H9 (cell line): ENCODE measurements at regions not wholly inside any gene's neighbourhood (a gene's known extent, or its start where the extent isn't known, plus 50 kb on each side); places are given as distances from the start of the nearest gene placed in this dataset.

Source experiments
- DNase-seq: peaks from one replicate; pipeline ENCODE4 v3.0.0-alpha.2; 2017
- H2AFZ ChIP-seq: one replicate; pipeline ENCODE4 v1.6.1; 2013; ENCODE audit warnings: mild to moderate bottlenecking, low read length, control low read depth, moderate library complexity
- H2AK5ac ChIP-seq: 2 replicates; pipeline ENCODE4 v1.6.1; 2013; ENCODE audit warnings: low read length, control low read depth, mixed read lengths; ENCODE audit not compliant: insufficient read length
- H2BK120ac ChIP-seq: one replicate; pipeline ENCODE4 v1.6.1; 2013; ENCODE audit warnings: low read depth, mild to moderate bottlenecking, low read length, control low read depth, inconsistent platforms; ENCODE audit not compliant: poor library complexity, severe bottlenecking
- H2BK12ac ChIP-seq: 2 replicates; pipeline ENCODE4 v1.6.1; 2013; ENCODE audit warnings: low read length, control low read depth, mixed read lengths, low read depth; ENCODE audit not compliant: insufficient read length
- H2BK15ac ChIP-seq: 2 replicates; pipeline ENCODE4 v1.6.1; 2013; ENCODE audit warnings: low read depth, low read length, control low read depth
- H2BK20ac ChIP-seq: one replicate; pipeline ENCODE4 v1.6.1; 2013; ENCODE audit warnings: low read depth, mild to moderate bottlenecking, low read length, control low read depth, inconsistent platforms; ENCODE audit not compliant: poor library complexity, severe bottlenecking
- H2BK5ac ChIP-seq: 2 replicates; pipeline ENCODE4 v1.6.1; 2013; ENCODE audit warnings: low read length, control low read depth, mixed read lengths; ENCODE audit not compliant: insufficient read length
- H3K14ac ChIP-seq: 2 replicates; pipeline ENCODE4 v1.6.1; 2013; ENCODE audit warnings: low read length, control low read depth; ENCODE audit not compliant: insufficient read depth
- H3K18ac ChIP-seq: 2 replicates; pipeline ENCODE4 v1.6.1; 2013; ENCODE audit warnings: low read depth, mild to moderate bottlenecking, mixed read lengths, low read length, control low read depth; ENCODE audit not compliant: insufficient read length
- H3K23ac ChIP-seq: 2 replicates; pipeline ENCODE4 v1.6.1; 2013; ENCODE audit warnings: low read length, control low read depth, mixed read lengths, low read depth; ENCODE audit not compliant: insufficient read length
- H3K23me2 ChIP-seq: 2 replicates; pipeline ENCODE4 v1.6.1; 2013; ENCODE audit warnings: low read depth, mild to moderate bottlenecking, mixed read lengths, low read length, control low read depth; ENCODE audit not compliant: insufficient read length, poor library complexity, severe bottlenecking
- H3K27ac ChIP-seq: 2 replicates; pipeline ENCODE4 v1.5.1; 2013; ENCODE audit warnings: low read length, control low read depth, mixed read lengths, low read depth; ENCODE audit not compliant: insufficient read length
- H3K27me3 ChIP-seq: 2 replicates; pipeline ENCODE4 v1.6.1; 2013; ENCODE audit warnings: low read length, control low read depth, inconsistent platforms; ENCODE audit not compliant: insufficient read depth
- H3K4ac ChIP-seq: 2 replicates; pipeline ENCODE4 v1.6.1; 2013; ENCODE audit warnings: low read depth, mild to moderate bottlenecking, control low read depth, inconsistent platforms, low read length, moderate library complexity
- H3K4me1 ChIP-seq: 2 replicates; pipeline ENCODE4 v1.6.1; 2013; ENCODE audit warnings: low read length, control low read depth, inconsistent platforms; ENCODE audit not compliant: insufficient read depth
- H3K4me2 ChIP-seq: 2 replicates; pipeline ENCODE4 v1.6.1; 2013; ENCODE audit warnings: low read length, control low read depth, mixed read lengths; ENCODE audit not compliant: insufficient read length, insufficient read depth
- H3K56ac ChIP-seq: 2 replicates; pipeline ENCODE4 v1.6.1; 2013; ENCODE audit warnings: low read depth, mild to moderate bottlenecking, mixed read lengths, low read length, control low read depth; ENCODE audit not compliant: insufficient read length
- H3K79me1 ChIP-seq: 2 replicates; pipeline ENCODE4 v1.6.1; 2013; ENCODE audit warnings: low read depth, mild to moderate bottlenecking, moderate library complexity, low read length, control low read depth, inconsistent platforms; ENCODE audit not compliant: insufficient read depth, poor library complexity, severe bottlenecking
- H3K79me2 ChIP-seq: 2 replicates; pipeline ENCODE4 v1.6.1; 2013; ENCODE audit warnings: low read length, control low read depth, inconsistent platforms; ENCODE audit not compliant: insufficient read depth
- H3K9ac ChIP-seq: 2 replicates; pipeline ENCODE4 v1.6.1; 2013; ENCODE audit warnings: low read length, control low read depth, mixed read lengths; ENCODE audit not compliant: insufficient read length; ENCODE audit errors: extremely low read depth
- H3K9me3 ChIP-seq: one replicate; pipeline ENCODE4 v1.6.1; 2013; ENCODE audit warnings: low read depth, low read length, inconsistent platforms; ENCODE audit not compliant: control insufficient read depth
- H3T11ph ChIP-seq: one replicate; pipeline ENCODE4 v1.6.1; 2013; ENCODE audit warnings: mild to moderate bottlenecking, low read length, control low read depth, inconsistent platforms
- H4K20me1 ChIP-seq: one replicate; pipeline ENCODE4 v1.6.1; 2013; ENCODE audit not compliant: control insufficient read depth, insufficient read length, insufficient read depth
- H4K5ac ChIP-seq: 2 replicates; pipeline ENCODE4 v1.6.1; 2013; ENCODE audit warnings: low read depth, mild to moderate bottlenecking, mixed read lengths, low read length, control low read depth; ENCODE audit not compliant: insufficient read length
- H4K8ac ChIP-seq: replicated peaks from 2 replicates; pipeline ENCODE4 v1.6.1; 2013; ENCODE audit warnings: low read length, control low read depth, mixed read lengths, low read depth; ENCODE audit not compliant: insufficient read length
- H4K91ac ChIP-seq: 2 replicates; pipeline ENCODE4 v1.6.1; 2013; ENCODE audit warnings: low read depth, mild to moderate bottlenecking, moderate library complexity, mixed read lengths, low read length, control low read depth; ENCODE audit not compliant: insufficient read length
- H3K27ac Mint-ChIP-seq, 3 experiments: 2 replicates in 2 of 3; 3 replicates in 1 of 3; pipeline ENCODE4 v1.8.0; 2020 to 2021; ENCODE audit warnings: mixed read lengths in 3 of 3, mild to moderate bottlenecking in 1 of 3, moderate library complexity in 1 of 3
- H3K27me3 Mint-ChIP-seq: 2 replicates; pipeline ENCODE4 v1.8.0; 2021; ENCODE audit warnings: low read depth, mild to moderate bottlenecking, moderate library complexity, mixed read lengths
- H3K36me3 Mint-ChIP-seq, 3 experiments: 2 replicates in 2 of 3; 3 replicates in 1 of 3; pipeline ENCODE4 v1.8.0; 2020 to 2021; ENCODE audit warnings: low read depth in 3 of 3, mixed read lengths in 3 of 3; ENCODE audit not compliant: insufficient read depth in 1 of 3
- H3K4me1 Mint-ChIP-seq, 2 experiments: 2 replicates each; pipeline ENCODE4 v1.8.0; 2020; ENCODE audit warnings: mixed read lengths in 2 of 2
- H3K4me3 Mint-ChIP-seq, 2 experiments: 2 replicates in 1 of 2; 3 replicates in 1 of 2; pipeline ENCODE4 v1.8.0; 2020 to 2021; ENCODE audit warnings: mild to moderate bottlenecking in 2 of 2, mixed read lengths in 2 of 2, moderate library complexity in 1 of 2
- H3K9me3 Mint-ChIP-seq, 2 experiments: 2 replicates in 1 of 2; 3 replicates in 1 of 2; pipeline ENCODE4 v1.8.0; 2020; ENCODE audit warnings: mild to moderate bottlenecking in 2 of 2, mixed read lengths in 2 of 2, moderate library complexity in 1 of 2
- CTCF ChIP-seq: fragments of 200-600 bp; sonication (generic); conservative IDR thresholded peaks from 3 replicates; pipeline ENCODE4 v1.8.0; 2021; ENCODE audit warnings: antibody characterized with exemption, mild to moderate bottlenecking
- WGBS: extraction: QIAGEN DNeasy Blood & Tissue Kit; methylation state at CpG from one replicate; pipeline ENCODE4 v1.1.7; 2013; ENCODE audit warnings: missing lambda C conversion rate, low lambda C conversion rate, mixed read lengths; ENCODE audit not compliant: insufficient read length; ENCODE audit errors: extremely low coverage; 5-methylcytosine and 5-hydroxymethylcytosine counted together

DNA sequence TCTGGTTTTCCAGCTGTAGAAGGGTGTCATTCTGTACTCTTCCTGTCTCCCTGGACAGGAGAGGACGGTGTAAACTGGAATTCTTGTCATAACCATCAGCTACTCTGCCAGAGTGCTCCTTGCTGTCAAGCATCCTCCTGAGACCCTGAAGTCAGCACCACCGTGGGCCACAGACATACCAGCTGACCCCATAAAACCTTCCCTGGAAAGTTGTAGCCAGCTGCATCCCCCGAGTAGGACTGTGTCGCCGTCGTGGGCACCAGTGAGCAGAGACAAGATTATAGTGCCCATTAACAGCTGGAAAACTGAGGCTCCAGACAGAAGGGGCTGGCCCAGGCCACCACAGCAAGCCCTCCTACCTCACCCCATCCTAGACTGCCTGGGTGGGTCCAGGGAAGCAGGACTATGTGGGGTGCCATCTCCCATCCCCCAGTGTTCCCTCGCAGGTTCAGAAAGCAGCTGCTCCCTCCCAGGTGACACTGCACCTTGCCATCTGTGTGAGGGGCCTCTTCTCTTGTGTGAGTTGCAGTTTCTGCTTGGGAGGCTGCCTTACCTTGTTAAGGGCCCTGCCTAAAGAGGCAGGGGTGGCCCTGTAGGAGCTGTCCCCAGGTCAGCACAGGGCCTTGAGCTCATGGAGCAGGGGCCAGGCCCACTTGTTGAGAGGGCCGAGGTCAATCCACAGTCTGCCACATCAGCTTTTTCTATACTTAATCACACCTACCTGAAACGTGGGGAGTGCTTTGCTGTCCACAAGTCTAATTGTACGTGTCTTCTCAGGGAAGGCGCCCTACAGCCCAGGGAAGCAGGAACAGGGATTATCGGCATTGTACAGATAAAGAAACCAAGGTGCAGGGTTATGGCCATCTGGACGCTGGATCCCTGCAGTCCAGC lies 191.9 kb upstream of the LINGO1 start:
- WGBS, result no CpG with 5 or more reads among the region's 13 CpGs
- no peaks in the 10 kb centered on the region; a peak in 2 of 5 replicates for H3K9me3 Mint-ChIP-seq
- DNase-seq, result no peak
- Histone ChIP-seq H3K27ac (no peak overlapping the region), H3K4me1 (no peaks in the 10 kb centered on the region), H4K5ac (no peak overlapping the region), H2BK5ac (no peak overlapping the region), H3K79me1 (no peaks in the 10 kb centered on the region), H3K14ac (no peak overlapping the region; the same call in 1 of the 2 replicates), H4K8ac (no peak overlapping the region), H4K91ac (no peak overlapping the region), H3K56ac (no peak overlapping the region), H4K20me1 (no peaks in the 10 kb centered on the region), H2AFZ (no peak overlapping the region), H3K9me3 (no peaks in the 10 kb centered on the region), H3K23me2 (no peaks in the 10 kb centered on the region), H3K27me3 (peaks cover 11% of the 10 kb centered on the region; the same call in 1 of the 2 replicates), H2BK20ac (no peak overlapping the region), H2BK120ac (no peak overlapping the region), H2AK5ac (no peak overlapping the region), H2BK15ac (no peak overlapping the region; the same call in 1 of the 2 replicates), H3K18ac (no peak overlapping the region), H3K9ac (no peak overlapping the region), H3K79me2 (no peaks in the 10 kb centered on the region), H3K23ac (no peak overlapping the region), H3K4me2 (no peak overlapping the region), H2BK12ac (no peak overlapping the region), H3K4ac (no peak overlapping the region), H3T11ph (no peak overlapping the region)
- H3K4me3 Mint-ChIP-seq, result no peak overlapping the region; a peak in 1 of 5 replicates
- H3K27ac Mint-ChIP-seq, result no peak overlapping the region; a peak in 2 of 7 replicates
- peaks cover 46% of the 10 kb centered on the region for H3K27me3 Mint-ChIP-seq
- H3K4me1 Mint-ChIP-seq, result peaks cover 14 to 16% of the 10 kb centered on the region in 2 experiments
- no peak for TF ChIP-seq CTCF
- H3K36me3 Mint-ChIP-seq, result no peaks in the 10 kb centered on the region
